ENCODE measurements at regions not wholly inside any gene's neighbourhood (a gene's known extent, or its start where the extent isn't known, plus 50 kb on each side); places are given as distances from the start of the nearest gene placed in this dataset.

GRCh38 chr12:91870872-91871707 is 274.6 kb downstream of the BTG1 start:
- no peak for TF ChIP-seq ZNF274 (IDR thresholded peaks at IDR 0.05; ENCODE audit: low read depth, low read length)
- no peak overlapping the region for H3K4me3 ChIP-seq (ENCODE audit: low read length)

GRCh38 chr12:91868054-91868453 is 277.6 kb downstream of the BTG1 start:
- no peak overlapping the region for H3K4me3 ChIP-seq (ENCODE audit: low read length)
- TF ChIP-seq ZNF274 (IDR thresholded peaks at IDR 0.05; ENCODE audit: low read depth, low read length) = no peak

- no peak for TF ChIP-seq ZNF274 (IDR thresholded peaks at IDR 0.05; ENCODE audit: low read depth, low read length)
- no peak overlapping the region for H3K4me3 ChIP-seq (ENCODE audit: low read length)
Observed at GRCh38 chr12:91866566-91866965, 279.1 kb downstream of the BTG1 start.

GRCh38 chr12:91863702-91864101 is 281.9 kb downstream of the BTG1 start:
- H3K4me3 ChIP-seq (ENCODE audit: low read length) = no peak overlapping the region
- TF ChIP-seq ZNF274 (IDR thresholded peaks at IDR 0.05; ENCODE audit: low read depth, low read length) = no peak

GRCh38 chr12:91861554-91861953 is 284.1 kb downstream of the BTG1 start:
- no peak overlapping the region for H3K4me3 ChIP-seq (ENCODE audit: low read length)
- TF ChIP-seq ZNF274 (IDR thresholded peaks at IDR 0.05; ENCODE audit: low read depth, low read length) = no peak

GRCh38 chr12:91859347-91859746 is 286.3 kb downstream of the BTG1 start:
- no peak overlapping the region for H3K4me3 ChIP-seq (ENCODE audit: low read length)
- TF ChIP-seq ZNF274 (IDR thresholded peaks at IDR 0.05; ENCODE audit: low read depth, low read length) = no peak

- H3K4me3 ChIP-seq (ENCODE audit: low read length) = no peak overlapping the region
- TF ChIP-seq ZNF274 (IDR thresholded peaks at IDR 0.05; ENCODE audit: low read depth, low read length) = no peak
Observed at GRCh38 chr12:91857813-91858542, 287.7 kb downstream of the BTG1 start.

GRCh38 chr12:91854725-91855124 is 290.9 kb downstream of the BTG1 start:
- no peak for TF ChIP-seq ZNF274 (IDR thresholded peaks at IDR 0.05; ENCODE audit: low read depth, low read length)

GRCh38 chr12:91853350-91854127 is 292.1 kb downstream of the BTG1 start:
- H3K4me3 ChIP-seq (ENCODE audit: low read length) = no peak overlapping the region
- TF ChIP-seq ZNF274 (IDR thresholded peaks at IDR 0.05; ENCODE audit: low read depth, low read length) = no peak

More at GRCh38 chr12:91854725-91855124, 290.9 kb downstream of the BTG1 start:
- H3K4me3 ChIP-seq (ENCODE audit: low read length) = no peak overlapping the region

GRCh38 chr12:91852634-91853033 is 293.0 kb downstream of the BTG1 start:
- H3K4me3 ChIP-seq (ENCODE audit: low read length) = no peak overlapping the region
- TF ChIP-seq ZNF274 (IDR thresholded peaks at IDR 0.05; ENCODE audit: low read depth, low read length) = no peak

- no peak for TF ChIP-seq ZNF274 (IDR thresholded peaks at IDR 0.05; ENCODE audit: low read depth, low read length)
- no peak overlapping the region for H3K4me3 ChIP-seq (ENCODE audit: low read length)
Observed at GRCh38 chr12:91851741-91852477, 293.7 kb downstream of the BTG1 start.

- TF ChIP-seq ZNF274 (IDR thresholded peaks at IDR 0.05; ENCODE audit: low read depth, low read length) = no peak
Observed at GRCh38 chr12:91846466-91847055, 299.1 kb downstream of the BTG1 start.

GRCh38 chr12:91845365-91845764 is 300.3 kb downstream of the BTG1 start:
- no peak for TF ChIP-seq ZNF274 (IDR thresholded peaks at IDR 0.05; ENCODE audit: low read depth, low read length)
- H3K4me3 ChIP-seq (ENCODE audit: low read length) = no peak overlapping the region

More at GRCh38 chr12:91846466-91847055, 299.1 kb downstream of the BTG1 start:
- no peak overlapping the region for H3K4me3 ChIP-seq (ENCODE audit: low read length)
